Fibroblast of pulmonary artery (primary cell): ENCODE measurements at regions not wholly inside any gene's neighbourhood (a gene's known extent, or its start where the extent isn't known, plus 50 kb on each side); places are given as distances from the start of the nearest gene placed in this dataset.
"Not testable (repeated sequence)": the region's sequence is repeated elsewhere in the genome, so short reads cannot be mapped to it uniquely, and the experiment has no call there.

ENCODE experiments used
- DNase-seq: peaks from one replicate; pipeline ENCODE4 v3.0.0-alpha.2; 2010; ENCODE audit warnings: low read depth
- H3K4me3 ChIP-seq: replicated peaks from 2 replicates; pipeline ENCODE4 v1.5.1; 2011; ENCODE audit warnings: low read depth, mild to moderate bottlenecking, control low read depth, low read length, moderate library complexity
- CTCF ChIP-seq: IDR thresholded peaks from 2 replicates; pipeline ENCODE4 v1.5.1; 2011; ENCODE audit warnings: mild to moderate bottlenecking, control low read depth, low read length, inconsistent platforms; ENCODE audit errors: missing control alignments

- no peak for DNase-seq
- H3K4me3 ChIP-seq, result no peak overlapping the region
- no peak for TF ChIP-seq CTCF
These were observed 76.2 kb upstream of the GBA3 start for GRCh38 chr4:22616516-22616915.

- peak; percentile 7 for DNase-seq
- H3K4me3 ChIP-seq, result not testable (repeated sequence)
These were observed 72.6 kb upstream of the GBA3 start for GRCh38 chr4:22620144-22620543.

- not testable (repeated sequence) for DNase-seq, H3K4me3 ChIP-seq
These were observed 70.8 kb upstream of the GBA3 start for GRCh38 chr4:22621970-22622369.

GRCh38 chr4:22624002-22624401 is 68.7 kb upstream of the GBA3 start:
- not testable (repeated sequence) for H3K4me3 ChIP-seq, DNase-seq

GRCh38 chr4:22625311-22625710 is 67.4 kb upstream of the GBA3 start:
- TF ChIP-seq CTCF, result no peak
- no peak overlapping the region for H3K4me3 ChIP-seq
- no peak for DNase-seq

- DNase-seq, H3K4me3 ChIP-seq: not testable (repeated sequence)
These were observed 64.9 kb upstream of the GBA3 start for GRCh38 chr4:22627851-22628250.

GRCh38 chr4:22630161-22630975 is 62.4 kb upstream of the GBA3 start:
- DNase-seq, H3K4me3 ChIP-seq: not testable (repeated sequence)

- DNase-seq, H3K4me3 ChIP-seq: not testable (repeated sequence)
These were observed 61.6 kb upstream of the GBA3 start for GRCh38 chr4:22631167-22631566.

GRCh38 chr4:22634541-22635181 is 58.1 kb upstream of the GBA3 start:
- no peak for TF ChIP-seq CTCF
- DNase-seq, result peak; percentile 7
- peak overlapping the region; percentile 25 for H3K4me3 ChIP-seq

GRCh38 chr4:22635182-22635549 is 57.6 kb upstream of the GBA3 start:
- H3K4me3 ChIP-seq, DNase-seq: not testable (repeated sequence)

- H3K4me3 ChIP-seq, result no peak overlapping the region
- no peak for TF ChIP-seq CTCF
- no peak for DNase-seq
These were observed 57.0 kb upstream of the GBA3 start for GRCh38 chr4:22635692-22636091.
